ENCODE measurements at regions not wholly inside any gene's neighbourhood (a gene's known extent, or its start where the extent isn't known, plus 50 kb on each side); places are given as distances from the start of the nearest gene placed in this dataset.
A peak's percentile ranks its signal among the peaks of the same experiment; 100 is the strongest.

- DNase-seq: no peak
Measured at GRCh38 chrX:8971116-8971515, 62.8 kb downstream of the FAM9B start.

GRCh38 chrX:8969378-8969777, 64.5 kb downstream of the FAM9B start:
- DNase-seq: no peak

- no peak for DNase-seq
Measured at GRCh38 chrX:8967461-8967860, 66.5 kb downstream of the FAM9B start.

GRCh38 chrX:8960957-8961468, 72.9 kb downstream of the FAM9B start:
- no peak for DNase-seq

GRCh38 chrX:8955511-8955910, 78.4 kb downstream of the FAM9B start:
- DNase-seq: no peak

- no peak for DNase-seq
Measured at GRCh38 chrX:8946563-8946962, 87.4 kb downstream of the FAM9B start.

- no peak for DNase-seq
Measured at GRCh38 chrX:8939322-8939721, 94.6 kb downstream of the FAM9B start.

- DNase-seq: no peak
Measured at GRCh38 chrX:8927701-8928100, 106.2 kb downstream of the FAM9B start.

- no peak for DNase-seq
Measured at GRCh38 chrX:8927066-8927635, 106.8 kb downstream of the FAM9B start.

- no peak for DNase-seq
Measured at GRCh38 chrX:8921615-8922014, 112.3 kb downstream of the FAM9B start.

- DNase-seq: no peak
Measured at GRCh38 chrX:8919801-8920200, 114.1 kb downstream of the FAM9B start.

- DNase-seq: no peak
Measured at GRCh38 chrX:8916697-8917096, 115.5 kb upstream of the FAM9A start.

- no peak for DNase-seq
Measured at GRCh38 chrX:8914681-8915080, 113.5 kb upstream of the FAM9A start.

- no peak for DNase-seq
Measured at GRCh38 chrX:8913655-8914409, 112.6 kb upstream of the FAM9A start.

- DNase-seq: no peak
Measured at GRCh38 chrX:8907688-8908087, 106.5 kb upstream of the FAM9A start.

- no peak for DNase-seq
Measured at GRCh38 chrX:8906299-8906938, 105.2 kb upstream of the FAM9A start.

GRCh38 chrX:8897259-8897658, 96.1 kb upstream of the FAM9A start:
- no peak for DNase-seq

GRCh38 chrX:8890794-8891193, 89.6 kb upstream of the FAM9A start:
- DNase-seq: no peak

GRCh38 chrX:8887004-8887403, 85.8 kb upstream of the FAM9A start:
- DNase-seq: no peak

- DNase-seq: peak; percentile 4
Measured at GRCh38 chrX:8879750-8880149, 78.6 kb upstream of the FAM9A start.

- DNase-seq: no peak
Measured at GRCh38 chrX:8873956-8874355, 72.8 kb upstream of the FAM9A start.

GRCh38 chrX:8873102-8873501, 71.9 kb upstream of the FAM9A start:
- DNase-seq: no peak

- no peak for DNase-seq
Measured at GRCh38 chrX:8870411-8870810, 69.2 kb upstream of the FAM9A start.

- no peak for DNase-seq
Measured at GRCh38 chrX:8869812-8870211, 68.6 kb upstream of the FAM9A start.
